Stimulated activated CD4-positive, alpha-beta T cell treated with anti-CD3 and anti-CD28 coated beads, Interleukin-15, amount 100 ng/mL, for 1 hour (primary cell): ENCODE measurements at regions not wholly inside any gene's neighbourhood (a gene's known extent, or its start where the extent isn't known, plus 50 kb on each side); places are given as distances from the start of the nearest gene placed in this dataset.
"Not testable (repeated sequence)": the region's sequence is repeated elsewhere in the genome, so short reads cannot be mapped to it uniquely, and the experiment has no call there.

Experiments used
- DNase-seq, 2 donors: peaks; one replicate each; pipeline ENCODE4 v3.0.0-alpha.2; 2020; ENCODE audit warnings: low read depth in 1 of 2, low spot score in 1 of 2

DNA sequence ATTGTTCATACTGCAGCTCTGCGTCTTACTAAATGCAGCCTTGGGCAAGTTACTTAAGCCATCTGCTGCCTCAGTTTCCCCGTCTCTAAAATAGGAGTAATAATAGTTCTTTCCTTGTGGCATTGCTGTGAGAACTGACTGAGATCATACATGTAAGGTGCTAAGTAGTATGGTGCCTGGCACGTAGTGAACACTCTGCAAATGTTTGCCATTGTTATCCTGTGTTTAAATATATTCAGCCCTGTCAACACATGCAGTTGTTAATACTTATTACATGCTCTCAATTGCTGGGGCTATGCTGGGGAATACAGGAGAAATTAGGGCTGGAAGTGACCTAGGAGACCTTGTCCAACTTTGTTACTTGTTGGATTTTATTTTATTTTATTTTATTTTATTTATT is 105.2 kb upstream of the RAI14 start:
- DNase-seq = no peak

DNA sequence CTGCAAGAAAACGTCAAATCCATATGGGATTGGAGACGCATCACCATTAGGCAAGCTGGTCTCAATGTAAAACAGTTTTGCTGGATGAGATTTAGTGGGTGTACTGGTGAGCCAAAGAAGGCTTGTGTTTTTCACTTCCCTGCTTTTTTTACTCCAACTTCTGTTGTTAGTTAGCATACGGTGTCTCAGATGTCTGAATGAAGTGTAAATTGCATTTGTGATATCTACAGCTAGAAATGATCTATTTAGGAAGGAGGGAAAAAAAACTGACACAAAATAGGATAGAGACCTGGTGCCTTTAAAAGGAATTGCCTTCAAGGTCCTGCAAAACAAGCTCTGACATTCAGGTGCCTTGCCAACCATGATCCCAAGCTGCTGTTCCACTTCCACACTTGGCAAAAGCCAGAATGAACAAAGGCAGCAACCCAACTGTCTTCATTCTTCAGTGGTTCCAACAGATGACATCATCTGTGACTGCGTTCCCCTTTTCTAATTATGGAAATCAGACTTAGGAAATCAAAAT is 104.2 kb upstream of the RAI14 start:
- no peak for DNase-seq

DNA sequence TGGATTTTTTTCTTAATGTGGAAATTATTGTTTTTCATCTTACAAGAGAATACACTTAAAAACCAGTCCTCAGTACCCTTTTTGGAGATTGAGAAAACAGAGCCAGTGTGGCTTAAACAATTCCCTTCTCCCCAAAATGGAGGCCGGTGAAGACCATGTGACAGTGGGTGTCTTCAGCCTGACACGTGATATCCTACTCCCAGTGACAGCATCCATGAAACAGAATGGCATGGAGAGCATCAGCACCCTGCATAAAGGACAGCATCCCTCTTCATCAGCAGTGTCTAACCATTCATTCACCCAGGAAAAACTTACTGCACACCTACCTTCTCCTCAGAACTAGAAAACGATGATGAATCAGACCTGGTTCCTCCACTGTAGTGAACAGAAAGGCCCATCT is 103.4 kb upstream of the RAI14 start:
- no peak for DNase-seq

DNA sequence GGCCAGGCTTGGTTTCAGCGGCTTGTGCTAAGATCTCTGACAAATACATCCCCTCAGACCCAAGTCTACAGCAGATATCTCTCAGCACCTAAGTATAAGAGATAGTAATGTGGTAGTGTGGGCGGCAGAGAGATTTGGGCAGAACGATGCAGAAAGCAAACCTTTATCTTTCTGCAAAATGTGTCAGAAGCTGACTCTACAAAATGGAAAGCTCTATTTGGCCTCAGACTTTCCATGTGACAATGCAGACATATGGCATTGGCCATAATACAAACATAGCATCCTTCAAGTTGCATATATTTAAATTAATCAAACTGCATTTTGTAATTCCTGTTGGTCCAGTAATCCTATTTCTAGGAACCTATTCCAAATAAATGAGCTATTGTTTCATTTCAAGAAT is 102.5 kb upstream of the RAI14 start:
- DNase-seq = no peak

DNA sequence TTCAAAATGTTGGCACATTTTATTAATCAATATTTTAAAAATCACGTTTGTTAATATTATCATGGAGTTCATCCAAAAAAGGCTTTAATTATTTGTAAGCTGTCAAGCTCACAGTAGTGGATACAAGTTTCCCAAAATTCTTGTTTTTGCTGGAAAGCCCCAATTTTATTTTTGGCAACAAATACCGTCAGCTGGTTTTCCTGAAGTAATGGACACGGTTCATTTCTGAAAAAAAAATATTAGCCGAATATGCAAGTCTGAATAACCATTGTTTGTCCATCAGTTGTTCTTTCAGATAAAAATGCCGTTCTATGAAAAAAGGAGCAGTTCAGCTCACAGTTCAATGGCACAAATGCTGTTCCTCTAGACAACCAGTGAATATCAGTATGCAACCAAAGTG is 101.5 kb upstream of the RAI14 start:
- no peak for DNase-seq

DNA sequence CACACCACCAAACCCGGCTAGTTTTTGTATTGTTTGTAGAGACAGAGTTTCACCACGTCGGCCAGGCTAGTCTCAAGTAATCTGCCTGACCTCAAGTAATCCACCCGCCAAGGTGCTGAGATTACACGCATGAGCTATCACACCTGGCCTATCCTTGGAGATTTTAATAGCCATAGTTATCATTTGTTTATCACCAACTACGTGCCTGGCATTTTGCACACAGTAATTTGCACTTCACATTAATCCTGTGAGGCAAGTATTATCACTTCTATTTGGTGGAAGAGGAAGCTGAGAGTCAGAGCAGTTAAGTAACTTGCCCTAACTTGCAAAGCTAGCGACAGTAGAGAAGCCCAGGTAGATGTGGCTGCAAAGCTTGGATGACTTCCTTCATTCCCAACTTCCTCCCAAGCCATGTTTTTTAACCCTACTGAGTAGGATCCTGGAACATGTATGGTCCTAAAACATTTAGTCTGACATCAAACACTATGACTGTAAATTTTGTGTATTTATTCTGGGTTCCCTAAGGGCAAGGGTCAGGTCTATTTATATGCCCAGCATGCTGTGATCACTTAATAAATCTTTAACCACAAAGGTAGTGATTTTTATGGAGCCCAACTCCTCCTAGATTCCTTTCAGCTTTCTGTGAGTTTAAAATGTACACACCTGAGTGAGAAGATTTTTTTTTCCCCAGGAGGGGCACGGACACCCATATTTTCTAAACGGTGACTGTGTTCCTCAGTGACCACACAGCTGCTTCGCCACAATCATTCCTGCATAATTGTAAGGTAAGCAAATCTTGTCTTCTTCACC is 100.2 kb upstream of the RAI14 start:
- no peak for DNase-seq

DNA sequence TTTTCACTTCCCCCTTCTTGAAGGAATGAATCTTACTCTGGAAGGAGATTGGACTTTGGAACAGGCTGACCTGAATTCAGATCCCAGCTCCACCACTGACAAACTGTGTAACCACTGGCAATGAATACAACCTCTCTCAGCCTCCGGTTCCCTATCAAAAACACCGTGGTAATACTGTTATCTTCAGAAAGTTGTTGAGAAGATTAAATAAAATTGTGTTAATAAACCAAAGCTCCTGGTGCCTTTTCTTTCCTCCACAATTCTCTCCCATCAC is 99.7 kb upstream of the RAI14 start:
- DNase-seq = no peak

DNA sequence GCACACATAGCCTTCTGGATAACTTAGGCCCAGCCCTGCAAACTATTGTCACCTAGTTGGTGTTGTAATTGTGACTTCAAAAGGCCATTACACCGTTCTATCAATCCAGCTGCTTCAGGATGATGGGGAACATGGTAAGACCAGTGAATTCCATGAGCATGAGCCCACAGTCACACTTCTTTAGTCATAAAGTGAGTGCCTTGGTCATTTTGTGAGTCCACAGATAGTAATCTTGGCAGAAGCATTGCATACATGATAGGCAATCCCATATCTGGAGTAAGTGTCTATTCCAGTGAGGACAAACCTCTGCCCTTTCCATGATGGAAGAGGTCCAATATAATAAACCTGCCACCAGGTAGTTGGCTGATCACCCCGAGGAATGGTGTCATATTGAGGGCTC is 94.5 kb upstream of the RAI14 start:
- not testable (repeated sequence) for DNase-seq

DNA sequence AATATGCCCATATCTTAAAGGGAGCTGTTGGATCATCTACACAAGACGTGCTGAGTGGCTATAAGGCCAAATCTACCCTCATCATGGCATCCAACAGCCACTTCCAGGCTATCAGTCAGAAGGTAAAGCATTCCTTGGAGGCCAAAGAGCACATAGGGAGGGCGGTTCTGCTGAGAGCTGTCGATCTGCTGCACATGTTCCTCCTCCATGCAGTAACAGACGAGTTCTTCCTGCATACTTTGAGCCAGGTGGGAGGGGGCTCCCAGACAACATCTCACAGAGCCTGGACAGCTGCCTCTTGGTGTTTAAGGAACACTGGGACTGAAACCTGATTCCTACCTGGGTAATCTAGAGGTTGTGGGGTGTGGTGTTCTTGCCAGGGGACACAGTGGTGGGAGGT is 93.3 kb upstream of the RAI14 start:
- DNase-seq = no peak

DNA sequence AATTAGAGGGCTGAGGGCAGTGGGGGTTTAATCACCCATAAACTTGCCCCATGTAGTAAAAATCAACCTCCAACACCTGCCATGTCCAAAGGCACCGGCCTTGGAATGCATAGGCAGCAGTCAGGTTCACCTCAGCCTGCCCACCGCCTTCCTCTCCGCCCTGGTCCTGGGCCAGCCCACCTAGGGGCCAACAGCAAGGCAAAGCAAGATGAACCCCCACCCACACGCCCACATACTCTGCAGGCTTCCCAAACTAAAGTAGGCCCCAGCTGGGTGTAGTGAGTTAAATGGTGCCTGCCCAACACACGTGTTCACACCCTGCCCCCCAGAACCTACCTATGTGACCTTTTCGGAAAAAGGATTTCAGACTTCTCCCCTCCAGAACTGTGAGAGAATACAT is 92.9 kb upstream of the RAI14 start:
- no peak for DNase-seq

DNA sequence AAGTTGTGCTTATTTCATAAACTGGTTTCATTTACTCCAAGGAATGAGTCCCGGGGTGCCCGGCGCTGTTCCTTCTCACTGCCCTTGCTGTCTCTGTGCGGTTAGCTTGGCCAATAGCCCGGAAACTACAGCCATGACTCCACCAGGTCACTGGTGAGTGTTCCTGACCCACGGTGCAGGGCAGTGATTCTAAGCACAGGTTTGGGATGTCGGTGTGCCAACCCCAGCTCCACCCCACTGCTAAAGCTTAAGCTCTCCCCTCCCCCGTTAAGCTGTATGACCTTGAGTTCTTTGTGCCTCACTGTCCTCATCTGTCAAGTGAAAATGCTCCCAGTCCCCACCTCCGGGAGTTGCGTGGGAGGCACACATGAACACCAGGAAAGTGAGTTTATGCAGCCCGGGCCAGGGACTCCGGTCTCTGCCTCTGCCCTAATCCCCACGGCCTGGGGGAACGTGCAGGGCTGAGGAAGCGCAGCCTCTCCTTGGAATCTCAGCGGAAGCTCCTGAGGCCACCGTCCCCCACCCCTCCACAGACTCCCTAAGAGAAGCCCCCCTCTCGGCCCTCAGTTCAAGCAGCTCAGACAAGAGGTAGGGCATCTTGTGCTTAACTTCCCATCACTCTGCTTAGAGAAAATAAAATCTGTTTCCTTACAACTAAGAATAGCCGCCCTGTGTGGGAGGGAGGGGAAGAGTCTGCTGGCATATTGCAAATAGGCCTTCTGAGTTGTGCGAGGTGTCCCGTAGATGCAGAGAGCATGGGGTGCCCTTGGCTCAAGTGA is 92.0 kb upstream of the RAI14 start:
- DNase-seq = no peak

DNA sequence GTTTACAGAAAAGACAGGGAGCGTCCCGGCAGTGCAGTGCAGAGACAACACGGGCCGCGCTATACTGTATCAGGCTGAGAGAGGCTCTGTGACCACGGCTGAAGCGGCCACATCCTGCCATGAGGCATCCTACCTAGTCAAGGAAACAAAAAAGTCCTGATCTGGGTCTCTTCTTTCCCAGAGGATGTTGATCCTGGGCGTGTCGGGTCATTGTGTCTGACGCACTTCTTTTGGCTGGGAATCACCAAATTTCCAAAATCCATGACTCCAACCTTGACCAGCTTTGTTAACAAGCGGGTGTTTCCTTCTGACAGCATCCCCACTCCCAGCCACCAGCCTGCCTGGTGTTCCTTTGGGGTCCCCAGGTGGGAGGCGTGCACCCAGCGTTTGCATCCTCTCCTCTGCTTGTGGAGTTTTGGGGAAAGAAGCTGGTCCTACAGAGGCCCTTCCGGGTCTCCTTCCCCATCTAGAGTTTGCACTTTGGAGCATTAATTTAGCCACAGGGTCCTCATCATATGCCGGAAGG is 91.4 kb upstream of the RAI14 start:
- DNase-seq = no peak

DNA sequence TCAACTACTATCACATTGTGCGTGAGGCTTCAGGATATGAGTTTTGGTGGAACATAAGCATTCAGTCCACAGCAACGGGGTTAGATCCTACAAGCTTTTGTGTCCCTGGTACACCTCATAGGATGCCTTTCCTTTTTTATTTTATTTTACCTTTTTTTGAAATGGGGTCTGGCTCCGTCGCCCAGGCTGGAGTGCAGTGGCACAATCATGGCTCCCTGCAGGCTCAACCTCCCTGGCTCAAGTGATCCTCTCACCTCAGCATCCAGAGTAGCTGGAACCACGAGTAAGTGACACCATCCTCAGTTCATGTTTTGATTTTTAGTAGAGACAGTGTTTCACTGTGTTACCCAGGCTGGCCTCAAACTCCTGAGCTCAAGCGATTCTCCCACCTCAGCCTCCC is 86.0 kb upstream of the RAI14 start:
- DNase-seq = no peak

DNA sequence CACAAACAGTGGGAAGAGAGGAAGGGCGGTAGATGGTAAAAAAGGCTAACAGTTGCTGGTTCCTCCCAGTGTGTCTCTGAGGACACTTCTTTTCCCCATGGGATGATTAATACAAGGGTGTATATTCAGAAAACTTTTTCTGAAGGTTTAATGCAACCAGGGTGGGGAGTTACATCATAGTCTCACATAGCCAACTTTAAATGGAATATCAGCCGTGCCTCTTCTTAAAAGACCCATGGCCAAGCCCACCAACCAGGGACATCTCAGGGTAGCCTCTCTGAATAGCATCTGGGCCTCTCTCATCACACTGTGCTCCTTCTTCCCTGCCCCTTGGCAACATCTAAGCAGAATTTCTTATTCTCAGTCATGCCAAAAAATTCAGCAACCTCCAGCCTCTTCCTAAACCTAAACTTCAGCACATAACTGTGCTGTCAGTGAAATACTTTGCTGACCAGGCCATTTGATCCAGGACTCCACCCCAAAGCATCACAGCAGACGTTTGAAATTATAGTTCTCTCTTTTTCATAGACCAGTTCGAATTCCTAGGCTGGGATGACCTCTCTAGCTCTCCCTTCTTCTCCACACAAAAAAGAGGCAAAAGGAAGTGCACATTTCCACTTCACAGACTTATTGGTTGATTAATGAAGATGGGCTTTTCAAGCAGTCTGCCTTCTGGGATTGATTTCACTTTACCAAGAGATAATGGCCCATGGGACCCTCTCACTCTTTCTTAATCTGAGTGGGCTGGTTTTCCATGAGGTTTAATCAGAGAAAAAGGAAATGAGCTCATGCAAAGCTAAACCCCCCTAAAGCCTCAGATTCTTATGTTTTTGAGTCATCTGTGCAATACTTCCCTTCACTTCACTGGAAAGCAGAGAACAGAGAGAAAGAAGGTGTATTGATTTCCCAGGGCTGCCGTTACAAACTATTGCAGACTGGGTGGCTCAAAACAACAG is 85.1 kb upstream of the RAI14 start:
- no peak for DNase-seq

DNA sequence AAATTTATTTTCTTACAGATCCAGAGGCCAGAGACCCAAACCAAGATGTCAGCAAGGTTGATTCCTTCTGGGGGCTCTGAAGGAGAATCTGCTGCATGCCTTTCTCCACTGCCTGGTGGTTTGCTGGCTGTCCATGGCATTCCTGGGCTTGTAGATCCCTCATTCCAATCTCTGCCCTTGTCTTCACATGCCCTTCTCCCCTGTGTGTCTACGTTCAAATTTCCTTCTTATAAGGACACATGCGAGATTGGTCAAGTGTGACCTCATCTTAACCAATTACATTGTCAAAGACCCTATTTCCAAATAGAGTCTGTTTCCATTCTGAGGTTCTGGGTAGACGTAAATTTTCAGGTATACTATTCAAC is 84.5 kb upstream of the RAI14 start:
- no peak for DNase-seq

DNA sequence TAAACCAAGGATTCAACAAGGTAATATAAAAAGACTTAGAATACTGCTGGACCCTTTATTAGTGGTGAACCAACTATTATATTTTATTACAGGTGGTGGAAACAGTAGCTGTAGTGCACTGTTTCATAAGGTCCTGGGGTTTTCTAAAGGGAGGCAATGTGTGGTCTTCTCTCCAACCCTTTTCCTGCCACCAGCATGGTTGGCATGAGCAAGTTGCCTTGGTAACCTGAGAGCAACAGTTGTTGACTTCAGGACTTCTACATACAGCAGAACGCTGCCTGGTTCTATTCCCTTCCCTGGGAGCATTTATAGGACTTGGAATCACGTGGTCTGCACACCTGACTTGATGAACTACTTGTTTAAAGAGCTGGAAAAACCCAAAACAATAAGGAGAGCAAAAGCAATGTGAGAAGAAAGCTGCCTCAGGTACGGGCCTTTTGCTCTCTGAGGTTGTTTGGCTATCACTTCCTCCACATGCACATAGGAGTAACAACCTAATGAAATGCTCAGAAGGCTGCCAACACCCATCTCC is 81.1 kb upstream of the RAI14 start:
- DNase-seq = no peak

DNA sequence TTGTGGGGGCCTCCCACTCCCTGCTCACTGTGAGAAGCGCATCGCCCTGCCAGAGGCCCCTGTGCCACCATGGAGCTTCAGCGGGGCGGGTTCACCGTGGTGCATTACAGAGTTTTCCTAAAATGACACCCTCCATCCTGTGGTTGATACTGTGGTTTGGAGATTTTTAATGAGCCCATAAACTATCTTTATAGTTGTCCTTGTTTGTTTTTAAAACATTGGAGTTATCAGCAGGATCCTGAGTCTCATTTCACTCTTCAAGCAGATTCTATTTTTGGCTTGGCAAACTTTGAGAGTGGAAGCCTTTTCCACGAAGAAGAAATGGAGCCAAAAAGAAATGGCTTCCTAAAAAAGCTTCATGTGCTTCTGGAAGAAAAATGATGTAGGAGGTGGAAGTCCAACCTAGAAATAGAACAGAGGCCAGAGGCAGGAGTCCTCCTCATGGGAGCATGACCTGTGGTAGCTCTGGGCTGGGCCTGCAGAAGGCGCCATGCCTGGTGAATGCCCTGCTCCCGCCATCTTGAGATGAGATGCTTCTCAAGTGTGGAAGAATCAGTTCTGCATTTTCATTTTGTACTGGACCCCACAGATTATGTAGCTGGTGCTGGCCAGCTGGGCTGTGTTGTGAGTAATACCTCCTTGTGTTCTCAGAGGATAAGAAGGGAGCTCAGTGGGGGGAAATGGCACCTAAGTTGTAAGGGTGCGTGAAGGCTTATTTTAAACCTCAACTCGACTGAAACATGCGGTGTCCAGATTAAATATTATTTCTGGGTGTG is 79.0 kb upstream of the RAI14 start:
- DNase-seq = no peak

DNA sequence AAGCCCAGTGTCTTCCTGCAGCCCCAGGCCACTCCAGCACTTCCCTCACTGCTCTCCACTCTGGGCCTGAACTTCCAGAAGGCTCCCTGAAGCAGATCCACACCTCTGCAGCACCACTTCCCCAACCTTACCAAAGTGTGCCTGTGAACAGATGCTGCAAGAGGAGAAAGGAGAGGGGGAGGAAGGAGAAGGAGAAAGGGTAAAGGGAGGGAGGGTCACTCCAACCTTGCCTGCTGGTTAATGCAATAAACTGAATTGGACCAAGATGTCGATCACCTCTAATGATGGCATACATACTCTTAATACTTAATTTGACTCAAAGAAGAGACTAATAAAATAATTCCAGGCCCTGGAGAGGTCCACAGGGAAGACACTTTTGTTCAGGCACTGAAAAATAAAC is 77.2 kb upstream of the RAI14 start:
- DNase-seq = no peak

DNA sequence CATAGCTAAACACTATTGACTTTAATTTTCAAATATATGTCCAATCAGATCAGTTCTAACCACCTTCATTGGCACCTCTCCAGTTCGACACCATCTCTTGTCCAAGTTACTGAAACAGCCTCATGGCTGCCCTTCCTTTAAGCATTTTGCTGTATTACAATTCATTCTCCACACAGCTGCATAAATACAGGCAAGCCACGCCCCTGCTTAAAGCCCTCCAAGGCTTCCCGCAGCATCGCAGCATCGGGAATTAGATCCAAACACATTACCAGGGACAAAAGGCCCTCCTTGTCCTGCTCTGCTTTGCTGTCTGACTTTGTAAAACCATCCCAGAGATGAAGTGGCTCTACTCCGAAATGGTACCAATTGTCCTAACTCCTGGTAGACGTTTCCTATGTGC is 75.1 kb upstream of the RAI14 start:
- no peak for DNase-seq

DNA sequence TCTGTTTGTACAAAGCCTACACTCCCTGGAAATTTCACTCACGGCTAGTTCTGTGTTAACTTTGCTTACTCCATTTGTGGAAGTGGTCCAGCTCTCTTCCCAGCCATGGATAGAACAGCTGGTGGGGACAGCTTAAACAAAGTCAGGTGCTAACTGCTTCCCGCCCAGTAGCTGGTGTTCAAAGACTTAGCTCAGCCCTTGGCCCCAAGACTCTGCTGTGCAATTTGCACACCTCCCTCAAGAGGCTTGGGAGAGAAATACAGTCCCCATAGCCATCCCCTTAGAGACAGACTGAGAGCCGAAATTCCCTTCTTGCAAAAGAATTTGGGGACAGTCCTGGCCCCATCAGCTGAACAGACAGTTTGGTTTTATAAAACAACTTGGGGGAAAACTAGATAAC is 73.8 kb upstream of the RAI14 start:
- DNase-seq = no peak
